CD4-positive, CD25-positive, alpha-beta regulatory T cell (primary cell): ENCODE measurements at regions not wholly inside any gene's neighbourhood (a gene's known extent, or its start where the extent isn't known, plus 50 kb on each side); places are given as distances from the start of the nearest gene placed in this dataset.

Experiments
- ATAC-seq, 2 donors: fragments of 150-1000 bp; cut with Tn5 transposase; one replicate each; pipeline ENCODE4 v1.10.0; 2021; ENCODE audit warnings: low read depth in 2 of 2, moderate number of reproducible peaks in 2 of 2, moderate library complexity in 1 of 2
- DNase-seq, 3 donors: peaks; one replicate each; pipeline versions ENCODE4 v3.0.0 to v3.0.0-alpha.2; 2012 to 2022; ENCODE audit warnings: mixed read lengths in 1 of 3
- H3K27ac ChIP-seq: one replicate; pipeline ENCODE4 v1.7.0; 2013; ENCODE audit warnings: mild to moderate bottlenecking, low read length; ENCODE audit not compliant: insufficient read depth, poor library complexity, severe bottlenecking
- H3K27me3 ChIP-seq: one replicate; pipeline ENCODE4 v1.7.0; 2013; ENCODE audit warnings: low read length; ENCODE audit not compliant: control insufficient read depth, insufficient read depth
- H3K36me3 ChIP-seq: one replicate; pipeline ENCODE4 v1.7.0; 2013; ENCODE audit warnings: mild to moderate bottlenecking, low read length, moderate library complexity; ENCODE audit not compliant: control insufficient read depth, insufficient read depth
- H3K4me1 ChIP-seq: 2 replicates; pipeline ENCODE4 v1.7.0; 2013; ENCODE audit warnings: mild to moderate bottlenecking, low read length; ENCODE audit not compliant: insufficient read depth, control insufficient read depth, poor library complexity, severe bottlenecking
- H3K4me3 ChIP-seq: one replicate; pipeline ENCODE4 v1.7.0; 2013; ENCODE audit warnings: low read depth, mild to moderate bottlenecking, low read length, moderate library complexity
- H3K9me3 ChIP-seq, 2 experiments: 1 replicate in 1 of 2; 2 replicates in 1 of 2; pipeline ENCODE4 v1.7.0; 2013; ENCODE audit warnings: low read length in 2 of 2, mild to moderate bottlenecking in 1 of 2, moderate library complexity in 1 of 2; ENCODE audit not compliant: control insufficient read depth in 2 of 2
- H3K27ac Mint-ChIP-seq, 3 donors: one replicate each; pipeline ENCODE4 v1.8.0; 2020 to 2022; ENCODE audit warnings: mild to moderate bottlenecking in 3 of 3, mixed read lengths in 3 of 3, moderate library complexity in 2 of 3
- H3K27me3 Mint-ChIP-seq: one replicate; pipeline ENCODE4 v1.8.0; 2022; ENCODE audit warnings: mild to moderate bottlenecking, mixed read lengths
- H3K36me3 Mint-ChIP-seq: one replicate; pipeline ENCODE4 v1.8.0; 2020; ENCODE audit warnings: mixed read lengths
- H3K4me1 Mint-ChIP-seq, 4 donors: one replicate each; pipeline ENCODE4 v1.8.0; 2020 to 2022; ENCODE audit warnings: mixed read lengths in 4 of 4, mild to moderate bottlenecking in 1 of 4
- H3K4me3 Mint-ChIP-seq, 4 donors: one replicate each; pipeline ENCODE4 v1.8.0; 2020 to 2022; ENCODE audit warnings: mild to moderate bottlenecking in 4 of 4, mixed read lengths in 4 of 4, moderate library complexity in 3 of 4
- H3K9me3 Mint-ChIP-seq, 7 donors: one replicate each; pipeline ENCODE4 v1.8.0; 2020 to 2022; ENCODE audit warnings: mixed read lengths in 7 of 7, mild to moderate bottlenecking in 3 of 7, moderate library complexity in 2 of 7

- Mint-ChIP-seq H3K4me1 (no peaks in the 10 kb centered on the region), H3K36me3 (no peaks in the 10 kb centered on the region), H3K27ac (no peak overlapping the region), H3K27me3 (peaks cover 56% of the 10 kb centered on the region), H3K9me3 (peaks cover 0 to 3% (median 0%) of the 10 kb centered on the region in 7 donors), H3K4me3 (no peak overlapping the region)
- peaks cover 22% of the 10 kb centered on the region for H3K27me3 ChIP-seq
- no peak overlapping the region for H3K4me3 ChIP-seq
- DNase-seq (no peak), ATAC-seq (no peak)
- no peaks in the 10 kb centered on the region for H3K9me3 ChIP-seq
- no peaks in the 10 kb centered on the region for H3K4me1 ChIP-seq
- no peaks in the 10 kb centered on the region for H3K36me3 ChIP-seq
- no peak overlapping the region for H3K27ac ChIP-seq
Measured at GRCh38 chr16:86289907-86290306, 220.4 kb upstream of the FOXF1 start.

GRCh38 chr16:86291491-86291890, 218.8 kb upstream of the FOXF1 start:
- H3K36me3 ChIP-seq: no peaks in the 10 kb centered on the region
- no peaks in the 10 kb centered on the region for H3K9me3 ChIP-seq
- peaks cover 22% of the 10 kb centered on the region for H3K27me3 ChIP-seq
- no peak overlapping the region for H3K27ac ChIP-seq
- Mint-ChIP-seq H3K9me3 (peaks cover 0 to 3% (median 0%) of the 10 kb centered on the region in 7 donors), H3K27ac (no peak overlapping the region), H3K27me3 (peaks cover 55% of the 10 kb centered on the region), H3K4me1 (no peaks in the 10 kb centered on the region), H3K36me3 (no peaks in the 10 kb centered on the region), H3K4me3 (no peak overlapping the region)
- ATAC-seq (no peak), DNase-seq (no peak)
- H3K4me1 ChIP-seq: no peaks in the 10 kb centered on the region
- no peak overlapping the region for H3K4me3 ChIP-seq

GRCh38 chr16:86292171-86292775, 218.1 kb upstream of the FOXF1 start:
- Mint-ChIP-seq H3K4me1 (no peaks in the 10 kb centered on the region), H3K36me3 (no peaks in the 10 kb centered on the region), H3K27ac (no peak overlapping the region), H3K9me3 (peaks cover 0 to 3% (median 0%) of the 10 kb centered on the region in 7 donors), H3K27me3 (peaks cover 62% of the 10 kb centered on the region), H3K4me3 (no peak overlapping the region)
- no peaks in the 10 kb centered on the region for H3K9me3 ChIP-seq
- H3K36me3 ChIP-seq: no peaks in the 10 kb centered on the region
- no peaks in the 10 kb centered on the region for H3K4me1 ChIP-seq
- no peak for ATAC-seq
- peaks cover 22% of the 10 kb centered on the region for H3K27me3 ChIP-seq
- no peak overlapping the region for H3K27ac ChIP-seq
- DNase-seq: no peak
- H3K4me3 ChIP-seq: no peak overlapping the region

GRCh38 chr16:86292942-86293341, 217.4 kb upstream of the FOXF1 start:
- H3K27ac Mint-ChIP-seq: no peak overlapping the region
- Histone ChIP-seq H3K4me3 (no peak overlapping the region), H3K4me1 (no peaks in the 10 kb centered on the region), H3K27me3 (peaks cover 18% of the 10 kb centered on the region), H3K27ac (no peak overlapping the region), H3K36me3 (no peaks in the 10 kb centered on the region), H3K9me3 (no peaks in the 10 kb centered on the region)
- no peak for DNase-seq
- no peak for ATAC-seq
- H3K36me3 Mint-ChIP-seq: no peaks in the 10 kb centered on the region
- no peak overlapping the region for H3K4me3 Mint-ChIP-seq
- H3K4me1 Mint-ChIP-seq: no peaks in the 10 kb centered on the region
- peaks cover 0 to 3% (median 0%) of the 10 kb centered on the region in 7 donors for H3K9me3 Mint-ChIP-seq
- peaks cover 57% of the 10 kb centered on the region for H3K27me3 Mint-ChIP-seq

GRCh38 chr16:86293906-86294305, 216.4 kb upstream of the FOXF1 start:
- no peak overlapping the region for H3K4me3 ChIP-seq
- H3K36me3 ChIP-seq: no peaks in the 10 kb centered on the region
- ATAC-seq: no peak
- H3K27ac Mint-ChIP-seq: no peak overlapping the region
- H3K9me3 ChIP-seq: no peaks in the 10 kb centered on the region
- H3K4me3 Mint-ChIP-seq: no peak overlapping the region
- H3K27ac ChIP-seq: no peak overlapping the region
- peaks cover 55% of the 10 kb centered on the region for H3K27me3 Mint-ChIP-seq
- no peaks in the 10 kb centered on the region for H3K4me1 ChIP-seq
- H3K9me3 Mint-ChIP-seq: peaks cover 0 to 3% (median 0%) of the 10 kb centered on the region in 7 donors
- H3K4me1 Mint-ChIP-seq: no peaks in the 10 kb centered on the region
- no peak for DNase-seq
- H3K27me3 ChIP-seq: peaks cover 12% of the 10 kb centered on the region
- no peaks in the 10 kb centered on the region for H3K36me3 Mint-ChIP-seq

GRCh38 chr16:86294535-86295196, 215.7 kb upstream of the FOXF1 start:
- no peak overlapping the region for H3K27ac ChIP-seq
- no peaks in the 10 kb centered on the region for H3K4me1 Mint-ChIP-seq
- H3K9me3 Mint-ChIP-seq: peaks cover 0 to 3% (median 0%) of the 10 kb centered on the region in 7 donors
- no peak for DNase-seq
- H3K27me3 Mint-ChIP-seq: peaks cover 55% of the 10 kb centered on the region
- no peaks in the 10 kb centered on the region for H3K9me3 ChIP-seq
- H3K4me1 ChIP-seq: no peaks in the 10 kb centered on the region
- H3K36me3 ChIP-seq: no peaks in the 10 kb centered on the region
- no peak overlapping the region for H3K27ac Mint-ChIP-seq
- no peak overlapping the region for H3K4me3 ChIP-seq
- peaks cover 13% of the 10 kb centered on the region for H3K27me3 ChIP-seq
- H3K4me3 Mint-ChIP-seq: no peak overlapping the region
- no peaks in the 10 kb centered on the region for H3K36me3 Mint-ChIP-seq
- ATAC-seq: no peak

GRCh38 chr16:86296256-86296655, 214.1 kb upstream of the FOXF1 start:
- DNase-seq: no peak
- ATAC-seq: no peak
- H3K9me3 Mint-ChIP-seq: peaks cover 0 to 3% (median 0%) of the 10 kb centered on the region in 7 donors
- Histone ChIP-seq H3K27ac (no peak overlapping the region), H3K27me3 (peaks cover 12% of the 10 kb centered on the region), H3K4me1 (no peaks in the 10 kb centered on the region), H3K4me3 (no peak overlapping the region), H3K9me3 (no peaks in the 10 kb centered on the region), H3K36me3 (no peaks in the 10 kb centered on the region)
- H3K27me3 Mint-ChIP-seq: peaks cover 53% of the 10 kb centered on the region
- no peaks in the 10 kb centered on the region for H3K36me3 Mint-ChIP-seq
- H3K4me3 Mint-ChIP-seq: no peak overlapping the region
- no peaks in the 10 kb centered on the region for H3K4me1 Mint-ChIP-seq
- no peak overlapping the region for H3K27ac Mint-ChIP-seq

GRCh38 chr16:86297391-86297790, 212.9 kb upstream of the FOXF1 start:
- Histone ChIP-seq H3K4me3 (no peak overlapping the region), H3K4me1 (no peaks in the 10 kb centered on the region), H3K27ac (no peak overlapping the region), H3K36me3 (no peaks in the 10 kb centered on the region), H3K27me3 (peaks cover 18% of the 10 kb centered on the region), H3K9me3 (no peaks in the 10 kb centered on the region)
- H3K4me3 Mint-ChIP-seq: no peak overlapping the region
- H3K27ac Mint-ChIP-seq: no peak overlapping the region
- DNase-seq: no peak
- no peak for ATAC-seq
- no peaks in the 10 kb centered on the region for H3K36me3 Mint-ChIP-seq
- peaks cover 53% of the 10 kb centered on the region for H3K27me3 Mint-ChIP-seq
- no peaks in the 10 kb centered on the region for H3K4me1 Mint-ChIP-seq
- H3K9me3 Mint-ChIP-seq: peaks cover 0 to 3% (median 0%) of the 10 kb centered on the region in 7 donors
